HG02623 (cell line): ENCODE measurements at regions not wholly inside any gene's neighbourhood (a gene's known extent, or its start where the extent isn't known, plus 50 kb on each side); places are given as distances from the start of the nearest gene placed in this dataset.

ENCODE experiments used
- ATAC-seq: cut with Tn5 transposase; IDR thresholded peaks from one replicate; pipeline ENCODE4 v1.9.1; 2021; ENCODE audit warnings: moderate library complexity; ENCODE audit not compliant: unreplicated experiment

DNA sequence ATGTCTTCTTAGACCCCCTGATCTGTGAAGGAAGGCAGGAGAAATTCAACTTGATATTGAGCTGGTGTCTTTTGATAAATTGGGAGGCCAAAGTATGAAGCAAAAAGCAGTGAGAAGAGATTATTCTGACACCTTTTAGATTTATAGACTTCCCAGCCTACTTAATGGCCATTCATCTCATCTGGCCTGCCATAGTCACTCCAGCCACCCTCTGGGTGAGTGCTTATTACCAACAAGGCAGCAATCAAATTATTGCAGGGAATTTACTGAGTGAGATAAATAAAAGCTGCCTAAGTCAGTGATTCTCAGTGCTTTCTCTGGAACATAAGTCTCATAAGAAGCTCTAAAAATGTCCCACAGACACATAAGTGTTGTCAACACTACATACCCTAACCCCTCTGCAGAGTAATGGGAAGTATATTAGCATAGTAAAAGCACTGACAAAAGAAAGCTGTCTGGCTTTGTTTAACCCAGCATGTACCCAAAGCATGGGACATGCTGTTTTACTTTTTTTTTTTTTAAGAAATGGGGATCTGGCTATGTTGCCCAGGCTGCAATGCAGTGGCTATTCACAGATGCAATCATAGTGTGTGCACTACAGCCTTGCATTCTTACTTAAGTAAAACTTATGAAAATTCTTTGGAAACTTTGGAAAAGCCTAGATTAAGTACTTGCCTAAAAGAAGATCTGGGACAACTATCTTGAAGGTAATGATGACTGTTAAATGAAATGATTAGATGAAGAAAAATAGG lies 725.3 kb downstream of the TUSC7 start:
- no peak for ATAC-seq

DNA sequence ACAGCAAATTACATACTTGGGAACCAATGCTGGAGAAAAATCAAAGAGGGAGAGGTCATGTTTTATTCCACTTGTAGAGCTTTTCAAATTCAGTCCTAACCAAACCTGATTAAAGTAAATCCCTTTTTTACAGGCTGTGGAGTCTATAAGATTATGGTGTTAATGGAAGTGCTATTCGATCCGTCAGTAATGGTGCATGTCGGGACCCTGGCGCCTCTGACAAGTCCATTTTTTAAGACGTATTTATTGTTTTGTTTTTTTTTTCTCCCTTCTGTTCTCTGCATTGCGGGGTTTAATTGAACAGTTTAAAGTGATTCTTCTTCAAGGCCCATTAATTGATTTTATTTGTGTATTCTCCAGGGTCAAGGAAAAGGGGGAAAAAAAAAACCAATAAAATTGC lies 725.9 kb downstream of the TUSC7 start:
- no peak for ATAC-seq

DNA sequence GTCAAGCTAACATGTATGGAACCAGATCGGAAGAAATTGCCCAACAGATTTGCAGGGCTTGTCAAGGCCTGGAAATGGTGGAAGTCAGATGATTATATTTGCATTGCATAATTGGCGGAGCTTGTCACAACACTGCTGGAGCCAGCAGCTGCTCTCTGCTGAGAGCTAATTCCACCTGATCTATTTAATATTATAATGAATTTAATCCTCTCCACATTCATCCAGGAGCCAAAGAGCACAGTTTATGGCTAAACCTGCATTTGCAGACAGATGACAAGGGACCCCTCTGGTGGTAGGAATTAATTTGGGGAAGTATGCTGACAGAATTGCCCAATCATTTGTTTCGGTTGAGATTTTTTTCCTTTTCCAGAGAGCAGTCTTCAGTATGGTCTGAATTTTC lies 730.2 kb downstream of the TUSC7 start:
- no peak for ATAC-seq

DNA sequence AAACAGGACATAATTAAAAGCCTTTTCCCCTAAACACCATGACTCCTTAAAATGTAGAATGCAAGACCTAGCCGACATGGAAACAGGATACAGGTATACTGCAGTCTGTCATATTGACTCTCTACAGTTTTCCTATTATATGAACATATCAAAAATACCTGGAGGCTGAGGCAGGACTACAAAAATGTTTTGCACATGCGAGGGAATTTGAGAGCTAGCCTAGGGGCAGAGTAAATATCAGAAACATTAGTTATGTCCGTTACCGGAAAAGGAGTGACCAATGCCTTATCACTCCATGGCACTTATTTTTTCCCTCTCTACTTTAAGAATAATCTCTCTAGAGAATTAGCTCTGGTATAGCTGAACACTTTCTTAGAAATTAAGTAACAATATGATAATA lies 732.3 kb downstream of the TUSC7 start:
- ATAC-seq = no peak

DNA sequence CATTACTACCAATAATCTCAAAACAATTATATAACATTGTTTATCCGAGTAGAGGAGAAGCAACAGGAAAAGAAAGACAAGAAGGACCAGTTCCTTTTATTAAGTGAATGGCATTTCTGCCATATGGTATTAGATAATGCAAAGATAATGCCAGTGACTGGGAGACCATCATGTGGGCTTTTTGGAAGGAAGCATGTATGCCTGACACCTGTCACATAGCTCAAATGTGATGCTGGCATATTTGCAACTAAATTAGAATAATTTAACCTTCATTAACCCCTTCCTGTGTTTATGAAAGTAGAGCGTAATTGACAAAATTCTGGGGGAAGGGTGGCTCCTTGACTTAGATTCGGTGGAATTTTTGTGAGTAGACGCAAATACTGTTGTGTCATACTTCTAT lies 733.0 kb downstream of the TUSC7 start:
- ATAC-seq = no peak

DNA sequence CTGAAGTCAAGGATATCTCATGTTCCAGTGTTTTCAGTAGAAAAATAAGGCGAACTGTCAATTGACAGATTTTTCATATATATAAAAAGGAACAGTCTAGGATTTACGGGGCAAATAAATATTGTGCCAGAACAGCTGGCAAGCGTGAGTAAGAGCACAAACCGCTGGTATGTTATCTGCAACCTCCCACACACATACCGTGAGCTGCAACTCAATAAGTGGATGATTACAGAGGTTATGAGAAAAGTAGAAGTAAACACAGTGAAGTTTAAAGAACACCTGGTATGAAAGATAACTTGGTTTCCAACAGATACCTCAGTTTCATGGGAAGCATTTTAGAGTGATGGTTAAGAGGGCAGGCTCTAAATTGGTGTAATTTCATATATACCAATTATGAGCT lies 733.4 kb downstream of the TUSC7 start:
- ATAC-seq = no peak

DNA sequence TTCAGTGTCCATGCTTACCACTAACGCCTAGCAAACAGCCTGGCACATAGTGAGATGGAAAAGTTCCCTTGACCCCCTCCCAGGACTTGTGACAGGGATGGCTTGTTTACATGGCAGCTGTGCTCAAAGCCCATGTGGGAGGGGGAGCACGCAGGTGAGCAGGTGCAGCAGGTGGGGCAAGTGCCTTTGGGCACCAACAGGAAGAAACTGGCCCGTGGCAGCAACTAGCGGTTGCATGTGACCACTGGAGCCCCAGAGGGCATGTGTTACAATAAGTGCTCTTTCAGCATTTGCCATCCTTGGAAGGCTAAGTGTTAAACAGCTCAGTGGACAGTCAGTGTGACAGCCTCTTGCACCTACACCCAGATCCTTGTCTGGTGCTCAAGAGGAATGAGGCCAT lies 734.6 kb downstream of the TUSC7 start:
- no peak for ATAC-seq

DNA sequence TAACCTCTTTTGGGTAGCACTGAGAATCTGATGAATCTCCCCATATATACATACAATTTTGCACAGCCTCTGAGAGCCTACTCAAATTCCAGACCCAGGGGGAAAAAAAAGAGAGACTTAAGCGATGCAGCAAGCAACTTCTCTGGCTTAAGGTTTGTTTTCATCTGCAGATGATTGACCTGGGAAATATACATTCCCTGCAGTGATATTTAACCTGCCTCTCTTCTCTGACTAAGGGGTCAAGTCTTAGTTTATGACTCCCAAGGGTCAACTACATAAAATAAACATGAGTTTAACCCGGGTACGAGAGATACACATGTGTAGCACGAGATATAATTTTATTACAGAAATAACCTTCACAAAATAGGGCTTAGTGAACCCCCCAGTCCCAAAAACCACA lies 737.8 kb downstream of the TUSC7 start:
- ATAC-seq = no peak

DNA sequence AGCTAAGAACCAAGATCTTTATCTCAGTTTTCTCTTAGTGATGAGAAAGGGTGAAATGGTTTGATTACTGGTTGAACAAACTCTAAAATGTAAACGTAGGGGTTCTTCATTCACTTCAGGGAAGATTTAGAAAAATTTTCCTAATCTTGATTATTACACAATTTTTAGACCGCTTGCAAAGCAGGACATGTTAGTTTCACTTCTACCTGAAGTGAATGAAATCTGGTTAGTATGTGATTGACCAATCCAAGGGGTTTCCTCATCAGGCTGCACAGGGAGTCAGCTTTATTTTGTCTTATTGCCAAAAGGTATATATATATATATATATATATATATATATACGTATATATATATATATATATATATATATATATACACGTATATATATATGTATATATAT lies 740.4 kb downstream of the TUSC7 start:
- ATAC-seq = no peak

DNA sequence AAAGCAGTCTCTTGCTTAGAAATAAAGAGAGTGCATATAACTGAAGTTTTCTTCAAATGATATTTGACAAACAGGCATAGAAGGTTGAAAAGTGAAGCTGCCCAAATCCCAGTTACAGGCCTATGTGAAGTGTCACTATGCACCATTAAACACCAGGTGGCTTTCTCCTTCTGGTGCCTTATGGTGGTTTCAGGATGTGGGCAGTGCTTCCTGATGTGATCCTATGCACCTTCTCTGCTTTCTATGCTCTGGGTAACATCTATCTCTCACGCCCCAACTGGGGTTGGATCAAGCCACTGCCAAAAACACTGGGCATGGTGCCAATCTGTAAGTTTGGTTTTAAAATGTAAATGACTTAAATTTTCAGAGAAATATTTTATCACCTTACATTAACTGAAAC lies 744.7 kb downstream of the TUSC7 start:
- no peak for ATAC-seq

DNA sequence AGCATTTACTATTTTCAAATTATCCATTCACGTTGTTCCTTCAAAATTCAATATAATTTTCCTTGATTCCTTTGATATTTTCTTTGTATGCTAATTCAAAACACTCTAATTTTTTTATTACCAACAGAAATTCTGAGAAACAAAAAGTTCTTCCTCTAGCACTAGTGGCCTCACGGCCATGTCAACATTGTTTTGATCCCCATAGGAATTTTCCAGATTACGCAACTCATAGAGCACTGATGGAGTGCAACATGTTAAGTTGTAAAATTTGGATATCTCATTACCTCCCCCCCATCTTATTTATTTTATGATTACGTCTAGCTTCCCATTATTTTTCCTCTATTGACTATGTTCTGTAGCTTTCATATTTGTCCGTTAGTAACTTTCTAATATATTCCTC lies 745.3 kb downstream of the TUSC7 start:
- ATAC-seq = no peak

DNA sequence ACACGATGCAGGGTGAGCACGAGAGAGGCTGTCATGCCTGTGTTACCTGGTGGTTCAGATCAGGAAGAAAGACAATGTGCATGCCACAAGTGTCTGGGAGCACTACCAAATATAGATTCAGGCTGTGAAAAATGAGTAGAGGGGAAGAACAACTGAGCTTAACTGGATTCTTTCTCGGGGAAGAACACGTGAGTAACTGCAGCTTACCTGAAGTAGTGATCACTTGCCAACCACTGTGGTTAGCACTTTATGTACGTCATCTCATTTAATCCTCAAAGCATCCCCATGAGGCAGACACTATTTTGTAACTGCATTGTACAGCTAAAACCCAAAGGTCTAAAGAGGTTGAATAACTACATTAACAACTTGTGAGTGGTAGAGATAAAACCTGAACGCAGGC lies 746.2 kb downstream of the TUSC7 start:
- no peak for ATAC-seq

DNA sequence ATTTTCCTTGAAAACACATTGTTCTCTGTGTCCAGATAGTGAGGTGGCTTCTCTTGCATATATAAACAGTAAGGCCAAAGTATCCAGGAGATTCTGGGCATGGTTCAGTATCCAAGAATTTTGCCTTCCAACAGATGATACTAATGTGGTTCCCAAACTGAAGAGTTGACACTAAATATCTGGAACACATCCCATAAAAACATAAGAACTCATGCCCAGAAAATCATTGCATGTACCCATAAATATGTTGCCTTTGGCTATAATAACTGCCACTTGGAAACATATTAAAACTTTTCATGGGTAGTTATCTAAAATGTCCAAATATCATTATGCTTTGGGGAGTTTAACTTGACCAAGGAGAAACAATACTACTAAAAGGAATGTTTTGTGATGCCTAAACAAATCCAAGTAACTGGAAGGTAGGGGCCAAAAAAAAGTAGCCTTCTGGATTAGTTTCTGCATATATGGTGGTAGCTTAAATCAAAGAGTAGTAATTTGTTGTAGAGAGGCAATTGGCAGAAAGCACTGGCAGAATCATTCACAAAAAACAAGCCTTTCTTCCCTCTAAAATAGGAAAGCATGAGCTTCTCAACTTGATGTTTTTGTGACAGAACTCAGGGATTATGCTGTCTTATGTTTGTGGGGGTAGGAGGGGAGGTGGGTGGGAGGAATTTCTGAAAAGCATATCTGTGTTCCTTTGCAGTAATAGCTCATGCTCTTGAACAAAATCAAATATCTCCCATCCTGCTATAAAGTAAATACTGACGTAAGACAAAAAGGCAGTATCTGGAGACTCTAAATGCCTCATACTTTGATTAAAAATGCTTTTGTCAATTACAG lies 753.9 kb downstream of the TUSC7 start:
- no peak for ATAC-seq

DNA sequence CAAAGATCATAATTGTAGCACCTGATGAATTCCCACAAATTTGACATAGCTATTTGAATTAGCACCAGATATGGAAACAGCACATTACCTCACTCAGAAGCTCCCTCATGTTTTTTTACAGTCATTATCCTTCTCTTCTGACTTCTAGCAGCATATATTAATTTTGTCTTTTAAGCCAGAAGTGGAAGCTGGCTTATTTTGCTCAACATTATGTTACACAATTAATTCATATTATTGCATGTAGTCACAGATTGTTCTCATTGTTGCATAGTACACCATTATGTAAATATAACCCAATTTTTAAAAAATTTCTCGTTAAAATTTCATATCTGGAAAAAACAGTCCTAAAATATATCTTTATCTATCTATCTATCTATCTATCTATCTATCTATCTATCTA lies 762.3 kb downstream of the TUSC7 start:
- ATAC-seq = no peak

DNA sequence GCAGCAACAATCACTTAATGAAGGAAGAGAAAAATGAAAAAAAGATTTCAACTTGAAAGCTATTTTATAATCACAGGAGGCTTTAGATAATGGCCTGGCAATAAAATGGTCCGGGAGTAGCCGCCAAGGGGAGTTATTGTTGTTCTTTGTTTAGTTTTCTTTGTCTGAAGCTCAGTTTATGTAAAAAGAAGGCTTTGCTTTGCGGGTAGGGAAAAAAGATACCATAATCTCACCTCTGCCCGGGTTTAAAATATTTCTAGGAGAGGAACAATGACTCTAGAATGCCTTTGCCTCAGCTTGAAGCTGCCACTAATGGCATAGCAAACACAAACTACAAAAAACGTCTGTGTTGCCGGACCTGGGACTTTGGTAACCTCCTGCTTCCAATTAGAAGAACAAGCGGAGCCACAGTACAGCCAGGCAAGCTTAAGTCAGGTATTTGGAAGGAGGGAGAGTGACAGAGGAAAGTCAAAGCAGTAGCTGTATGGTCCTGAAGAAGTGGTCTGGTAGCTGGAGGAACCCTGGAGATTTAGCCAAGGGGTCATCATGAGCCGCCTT lies 764.5 kb downstream of the TUSC7 start:
- no peak for ATAC-seq

DNA sequence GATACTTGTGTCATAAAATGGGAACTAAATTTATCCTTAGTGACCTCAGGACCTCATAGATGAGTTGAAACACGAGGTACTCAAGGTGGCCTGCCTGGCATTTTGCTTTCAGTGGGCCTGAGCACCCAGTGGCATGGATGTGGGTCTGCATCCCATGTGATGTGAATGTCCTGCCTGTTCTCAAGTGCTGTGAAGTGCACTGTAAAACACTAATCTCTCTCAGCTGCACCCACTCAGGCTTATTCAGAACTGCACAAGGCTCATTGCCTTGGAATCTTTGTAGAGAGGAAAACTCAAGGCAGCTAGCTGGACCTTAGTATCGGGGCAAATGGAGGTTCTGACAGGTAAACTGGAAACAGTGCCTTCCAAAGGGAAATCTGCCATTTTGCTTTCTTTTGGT lies 767.0 kb downstream of the TUSC7 start:
- ATAC-seq = no peak

DNA sequence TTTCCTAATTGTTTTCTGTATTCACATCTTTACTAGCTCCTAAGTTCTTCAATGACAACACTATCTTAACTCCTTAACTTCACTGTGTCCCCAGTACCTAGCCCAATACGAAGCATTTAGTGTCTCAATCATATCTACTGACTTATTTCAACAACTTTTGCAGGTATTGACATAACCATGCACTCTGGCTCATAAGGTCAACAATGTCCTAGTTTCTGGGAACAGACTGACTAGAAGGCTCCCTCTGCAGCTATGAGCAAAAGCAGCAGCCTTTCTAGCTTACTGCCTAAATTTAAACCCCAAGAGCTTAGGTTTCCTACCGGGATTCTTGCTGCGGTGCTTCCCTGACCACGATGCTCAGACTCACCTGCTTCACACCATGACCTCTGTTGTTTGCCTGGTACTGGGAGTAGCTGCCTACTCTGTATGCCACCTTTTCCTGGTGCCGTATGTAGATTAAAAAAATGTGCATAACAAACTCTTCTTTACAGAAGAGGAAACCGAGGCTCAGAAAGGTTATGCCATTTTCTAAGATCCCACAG lies 767.7 kb downstream of the TUSC7 start:
- no peak for ATAC-seq

DNA sequence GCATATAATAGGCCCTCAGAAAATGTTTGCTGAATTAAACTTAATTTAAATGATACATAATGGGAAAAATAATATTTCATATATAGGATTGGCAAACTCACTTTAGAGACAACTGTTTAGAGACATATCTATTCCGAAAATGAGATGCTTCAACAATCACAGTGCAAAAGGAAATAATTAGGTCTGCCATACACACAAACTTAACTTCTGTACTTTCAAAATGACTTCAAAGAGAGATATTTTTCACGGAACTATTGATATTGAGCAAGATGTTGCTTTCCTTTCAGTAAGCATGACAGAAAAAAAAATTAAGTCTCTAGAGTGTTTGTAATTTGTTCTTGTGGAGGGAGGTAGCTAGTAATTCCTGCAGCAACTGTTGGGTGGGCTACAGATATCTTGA lies 769.5 kb downstream of the TUSC7 start:
- no peak for ATAC-seq

DNA sequence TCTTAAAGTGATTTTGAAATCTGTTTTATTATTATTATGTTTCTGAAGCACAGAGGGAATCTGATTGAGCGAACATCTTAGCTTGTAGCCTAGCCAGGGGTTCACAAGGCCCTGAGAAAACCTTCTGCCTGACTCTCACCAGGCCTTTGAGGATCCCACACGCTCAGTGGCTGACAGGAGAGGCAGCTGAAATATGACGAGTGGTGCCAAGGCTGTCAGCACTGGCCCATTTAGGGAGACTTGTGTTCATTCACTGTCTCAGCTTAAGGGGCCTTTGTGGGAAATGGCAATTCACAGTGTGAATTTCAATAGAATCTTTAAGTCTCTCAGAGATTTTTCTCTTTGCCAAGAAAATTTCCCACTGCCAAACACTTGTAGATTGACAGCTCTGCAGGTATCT lies 770.9 kb downstream of the TUSC7 start:
- no peak for ATAC-seq

DNA sequence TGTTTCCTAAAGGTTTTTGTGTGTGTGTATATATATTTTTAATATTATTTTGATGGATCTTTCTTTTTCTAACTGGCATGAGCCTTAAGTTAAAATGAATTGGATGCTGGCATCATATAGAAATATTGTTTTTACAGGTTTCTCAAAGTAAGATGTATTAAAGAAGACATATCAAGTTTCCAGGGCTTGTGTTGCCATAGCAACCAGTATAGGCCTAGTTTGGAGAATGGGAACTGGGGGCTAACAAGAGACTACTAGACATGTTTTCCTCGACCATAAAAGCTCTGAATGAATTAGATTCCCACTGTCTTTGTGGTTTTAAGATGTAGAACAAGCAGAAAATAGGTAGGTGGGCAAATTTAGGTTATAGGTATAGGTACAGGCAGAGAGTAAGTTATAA lies 771.4 kb downstream of the TUSC7 start:
- no peak for ATAC-seq

DNA sequence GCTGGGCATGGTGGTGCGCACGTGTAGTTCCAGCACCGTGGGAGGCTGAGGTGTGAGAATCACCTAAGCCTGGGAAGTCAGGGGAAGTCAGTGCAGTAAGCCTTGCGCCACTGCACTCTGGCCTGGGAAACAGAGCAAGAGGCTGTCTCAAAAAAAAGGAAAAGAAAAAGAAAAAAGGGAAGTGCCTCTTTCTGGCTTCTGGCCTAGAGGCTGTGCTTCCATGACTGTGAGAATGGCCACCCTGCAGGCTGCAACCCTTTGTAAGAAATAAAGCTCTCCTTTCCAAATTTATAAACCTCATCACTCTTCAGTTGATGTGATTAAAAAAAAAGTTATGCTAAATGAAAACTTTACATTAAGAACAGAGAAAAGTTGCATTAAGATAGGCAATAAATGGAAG lies 774.3 kb downstream of the TUSC7 start:
- no peak for ATAC-seq

DNA sequence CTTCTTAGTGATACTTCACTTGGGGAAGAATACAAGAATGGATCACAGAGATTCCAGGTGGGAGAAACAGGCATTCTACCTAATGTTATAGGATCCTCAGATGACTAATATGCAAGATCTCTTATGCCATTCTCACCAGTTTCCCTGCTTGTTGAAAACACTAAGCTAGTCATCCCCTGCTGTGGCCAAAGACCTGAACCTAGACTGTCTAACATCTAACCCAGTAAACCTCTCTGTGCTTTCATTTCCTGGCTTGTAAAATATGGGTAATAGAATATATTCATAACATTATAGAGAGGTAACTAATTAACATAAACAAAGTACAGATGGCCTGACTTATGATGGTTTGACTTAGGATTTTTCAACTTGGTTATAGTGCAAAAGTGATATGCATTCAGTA lies 776.3 kb downstream of the TUSC7 start:
- ATAC-seq = no peak
